H9 (cell line): ENCODE measurements at regions not wholly inside any gene's neighbourhood (a gene's known extent, or its start where the extent isn't known, plus 50 kb on each side); places are given as distances from the start of the nearest gene placed in this dataset.

Experiments used
- DNase-seq: peaks from one replicate; pipeline ENCODE4 v3.0.0-alpha.2; 2017
- H2AFZ ChIP-seq: one replicate; pipeline ENCODE4 v1.6.1; 2013; ENCODE audit warnings: mild to moderate bottlenecking, low read length, control low read depth, moderate library complexity
- H2AK5ac ChIP-seq: 2 replicates; pipeline ENCODE4 v1.6.1; 2013; ENCODE audit warnings: low read length, control low read depth, mixed read lengths; ENCODE audit not compliant: insufficient read length
- H2BK120ac ChIP-seq: one replicate; pipeline ENCODE4 v1.6.1; 2013; ENCODE audit warnings: low read depth, mild to moderate bottlenecking, low read length, control low read depth, inconsistent platforms; ENCODE audit not compliant: poor library complexity, severe bottlenecking
- H2BK12ac ChIP-seq: 2 replicates; pipeline ENCODE4 v1.6.1; 2013; ENCODE audit warnings: low read length, control low read depth, mixed read lengths, low read depth; ENCODE audit not compliant: insufficient read length
- H2BK15ac ChIP-seq: 2 replicates; pipeline ENCODE4 v1.6.1; 2013; ENCODE audit warnings: low read depth, low read length, control low read depth
- H2BK20ac ChIP-seq: one replicate; pipeline ENCODE4 v1.6.1; 2013; ENCODE audit warnings: low read depth, mild to moderate bottlenecking, low read length, control low read depth, inconsistent platforms; ENCODE audit not compliant: poor library complexity, severe bottlenecking
- H2BK5ac ChIP-seq: 2 replicates; pipeline ENCODE4 v1.6.1; 2013; ENCODE audit warnings: low read length, control low read depth, mixed read lengths; ENCODE audit not compliant: insufficient read length
- H3K14ac ChIP-seq: 2 replicates; pipeline ENCODE4 v1.6.1; 2013; ENCODE audit warnings: low read length, control low read depth; ENCODE audit not compliant: insufficient read depth
- H3K18ac ChIP-seq: 2 replicates; pipeline ENCODE4 v1.6.1; 2013; ENCODE audit warnings: low read depth, mild to moderate bottlenecking, mixed read lengths, low read length, control low read depth; ENCODE audit not compliant: insufficient read length
- H3K23ac ChIP-seq: 2 replicates; pipeline ENCODE4 v1.6.1; 2013; ENCODE audit warnings: low read length, control low read depth, mixed read lengths, low read depth; ENCODE audit not compliant: insufficient read length
- H3K23me2 ChIP-seq: 2 replicates; pipeline ENCODE4 v1.6.1; 2013; ENCODE audit warnings: low read depth, mild to moderate bottlenecking, mixed read lengths, low read length, control low read depth; ENCODE audit not compliant: insufficient read length, poor library complexity, severe bottlenecking
- H3K27ac ChIP-seq: 2 replicates; pipeline ENCODE4 v1.5.1; 2013; ENCODE audit warnings: low read length, control low read depth, mixed read lengths, low read depth; ENCODE audit not compliant: insufficient read length
- H3K27me3 ChIP-seq: 2 replicates; pipeline ENCODE4 v1.6.1; 2013; ENCODE audit warnings: low read length, control low read depth, inconsistent platforms; ENCODE audit not compliant: insufficient read depth
- H3K4ac ChIP-seq: 2 replicates; pipeline ENCODE4 v1.6.1; 2013; ENCODE audit warnings: low read depth, mild to moderate bottlenecking, control low read depth, inconsistent platforms, low read length, moderate library complexity
- H3K4me1 ChIP-seq: 2 replicates; pipeline ENCODE4 v1.6.1; 2013; ENCODE audit warnings: low read length, control low read depth, inconsistent platforms; ENCODE audit not compliant: insufficient read depth
- H3K4me2 ChIP-seq: 2 replicates; pipeline ENCODE4 v1.6.1; 2013; ENCODE audit warnings: low read length, control low read depth, mixed read lengths; ENCODE audit not compliant: insufficient read length, insufficient read depth
- H3K56ac ChIP-seq: 2 replicates; pipeline ENCODE4 v1.6.1; 2013; ENCODE audit warnings: low read depth, mild to moderate bottlenecking, mixed read lengths, low read length, control low read depth; ENCODE audit not compliant: insufficient read length
- H3K79me1 ChIP-seq: 2 replicates; pipeline ENCODE4 v1.6.1; 2013; ENCODE audit warnings: low read depth, mild to moderate bottlenecking, moderate library complexity, low read length, control low read depth, inconsistent platforms; ENCODE audit not compliant: insufficient read depth, poor library complexity, severe bottlenecking
- H3K79me2 ChIP-seq: 2 replicates; pipeline ENCODE4 v1.6.1; 2013; ENCODE audit warnings: low read length, control low read depth, inconsistent platforms; ENCODE audit not compliant: insufficient read depth
- H3K9ac ChIP-seq: 2 replicates; pipeline ENCODE4 v1.6.1; 2013; ENCODE audit warnings: low read length, control low read depth, mixed read lengths; ENCODE audit not compliant: insufficient read length; ENCODE audit errors: extremely low read depth
- H3K9me3 ChIP-seq: one replicate; pipeline ENCODE4 v1.6.1; 2013; ENCODE audit warnings: low read depth, low read length, inconsistent platforms; ENCODE audit not compliant: control insufficient read depth
- H3T11ph ChIP-seq: one replicate; pipeline ENCODE4 v1.6.1; 2013; ENCODE audit warnings: mild to moderate bottlenecking, low read length, control low read depth, inconsistent platforms
- H4K20me1 ChIP-seq: one replicate; pipeline ENCODE4 v1.6.1; 2013; ENCODE audit not compliant: control insufficient read depth, insufficient read length, insufficient read depth
- H4K5ac ChIP-seq: 2 replicates; pipeline ENCODE4 v1.6.1; 2013; ENCODE audit warnings: low read depth, mild to moderate bottlenecking, mixed read lengths, low read length, control low read depth; ENCODE audit not compliant: insufficient read length
- H4K8ac ChIP-seq: replicated peaks from 2 replicates; pipeline ENCODE4 v1.6.1; 2013; ENCODE audit warnings: low read length, control low read depth, mixed read lengths, low read depth; ENCODE audit not compliant: insufficient read length
- H4K91ac ChIP-seq: 2 replicates; pipeline ENCODE4 v1.6.1; 2013; ENCODE audit warnings: low read depth, mild to moderate bottlenecking, moderate library complexity, mixed read lengths, low read length, control low read depth; ENCODE audit not compliant: insufficient read length
- H3K27ac Mint-ChIP-seq, 3 experiments: 2 replicates in 2 of 3; 3 replicates in 1 of 3; pipeline ENCODE4 v1.8.0; 2020 to 2021; ENCODE audit warnings: mixed read lengths in 3 of 3, mild to moderate bottlenecking in 1 of 3, moderate library complexity in 1 of 3
- H3K27me3 Mint-ChIP-seq: 2 replicates; pipeline ENCODE4 v1.8.0; 2021; ENCODE audit warnings: low read depth, mild to moderate bottlenecking, moderate library complexity, mixed read lengths
- H3K36me3 Mint-ChIP-seq, 3 experiments: 2 replicates in 2 of 3; 3 replicates in 1 of 3; pipeline ENCODE4 v1.8.0; 2020 to 2021; ENCODE audit warnings: low read depth in 3 of 3, mixed read lengths in 3 of 3; ENCODE audit not compliant: insufficient read depth in 1 of 3
- H3K4me1 Mint-ChIP-seq, 2 experiments: 2 replicates each; pipeline ENCODE4 v1.8.0; 2020; ENCODE audit warnings: mixed read lengths in 2 of 2
- H3K4me3 Mint-ChIP-seq, 2 experiments: 2 replicates in 1 of 2; 3 replicates in 1 of 2; pipeline ENCODE4 v1.8.0; 2020 to 2021; ENCODE audit warnings: mild to moderate bottlenecking in 2 of 2, mixed read lengths in 2 of 2, moderate library complexity in 1 of 2
- H3K9me3 Mint-ChIP-seq, 2 experiments: 2 replicates in 1 of 2; 3 replicates in 1 of 2; pipeline ENCODE4 v1.8.0; 2020; ENCODE audit warnings: mild to moderate bottlenecking in 2 of 2, mixed read lengths in 2 of 2, moderate library complexity in 1 of 2
- CTCF ChIP-seq: fragments of 200-600 bp; sonication (generic); conservative IDR thresholded peaks from 3 replicates; pipeline ENCODE4 v1.8.0; 2021; ENCODE audit warnings: antibody characterized with exemption, mild to moderate bottlenecking
- WGBS: extraction: QIAGEN DNeasy Blood & Tissue Kit; methylation state at CpG from one replicate; pipeline ENCODE4 v1.1.7; 2013; ENCODE audit warnings: missing lambda C conversion rate, low lambda C conversion rate, mixed read lengths; ENCODE audit not compliant: insufficient read length; ENCODE audit errors: extremely low coverage; 5-methylcytosine and 5-hydroxymethylcytosine counted together

DNA sequence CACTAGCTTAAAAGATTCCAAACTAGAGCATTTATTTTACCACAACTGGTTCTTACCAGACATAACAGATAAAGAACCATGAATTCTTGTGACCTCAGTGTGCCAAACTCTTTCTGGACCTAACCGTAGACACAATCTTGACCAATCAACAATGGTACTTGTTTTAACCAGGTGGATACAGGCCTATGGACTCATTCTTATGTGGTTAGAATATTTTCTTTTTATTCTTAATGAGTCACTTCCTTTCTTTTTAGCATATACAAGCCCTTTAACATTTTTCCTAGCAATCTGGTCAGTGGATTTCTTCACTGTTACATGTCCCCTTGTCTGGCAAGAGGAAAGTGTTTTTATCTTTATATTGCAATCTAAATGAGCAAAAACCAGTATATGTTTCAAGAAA is 792.1 kb upstream of the SPRY2 start:
- Histone ChIP-seq H3K23ac (no peak overlapping the region), H3K27me3 (no peaks in the 10 kb centered on the region), H3K27ac (no peak overlapping the region), H3K4me1 (0 out of 2 replicates have a peak, but pooled peaks cover 2% of the 10 kb centered on the region), H2AFZ (no peak overlapping the region), H3K14ac (no peak overlapping the region), H3K23me2 (no peaks in the 10 kb centered on the region), H3K9me3 (no peaks in the 10 kb centered on the region), H3T11ph (no peak overlapping the region), H2BK5ac (no peak overlapping the region), H3K79me2 (no peaks in the 10 kb centered on the region), H2AK5ac (no peak overlapping the region), H2BK120ac (no peak overlapping the region), H3K18ac (no peak overlapping the region), H3K79me1 (no peaks in the 10 kb centered on the region), H2BK15ac (no peak overlapping the region), H3K4me2 (no peak overlapping the region), H4K8ac (no peak overlapping the region), H4K91ac (no peak overlapping the region), H4K20me1 (no peaks in the 10 kb centered on the region), H2BK20ac (no peak overlapping the region), H3K56ac (no peak overlapping the region), H3K9ac (no peak overlapping the region), H2BK12ac (no peak overlapping the region), H3K4ac (no peak overlapping the region), H4K5ac (no peak overlapping the region)
- H3K9me3 Mint-ChIP-seq, result peaks cover 21 to 22% of the 10 kb centered on the region in 2 experiments
- no peak for DNase-seq
- H3K4me3 Mint-ChIP-seq, result no peak overlapping the region
- H3K4me1 Mint-ChIP-seq, result peaks cover 0 to 4% of the 10 kb centered on the region in 2 experiments; a peak in 2 of 4 replicates
- WGBS, result no CpG with 5 or more reads among the region's 1 CpG
- H3K27me3 Mint-ChIP-seq, result no peaks in the 10 kb centered on the region
- no peak overlapping the region for H3K27ac Mint-ChIP-seq
- TF ChIP-seq CTCF, result no peak
- peaks cover 17 to 27% (median 23%) of the 10 kb centered on the region in 3 experiments for H3K36me3 Mint-ChIP-seq
